OCI-LY7 (cell line): ENCODE measurements at regions not wholly inside any gene's neighbourhood (a gene's known extent, or its start where the extent isn't known, plus 50 kb on each side); places are given as distances from the start of the nearest gene placed in this dataset.
"Not testable (repeated sequence)": the region's sequence is repeated elsewhere in the genome, so short reads cannot be mapped to it uniquely, and the experiment has no call there.

Experiments used
- EZH2phosphoT487 ChIP-seq: fragments of 200-600 bp; sonication (generic); IDR thresholded peaks from 2 replicates; pipeline ENCODE4 v1.6.1; 2018; ENCODE audit warnings: low read depth, borderline replicate concordance, mild to moderate bottlenecking, mixed run types, antibody characterized with exemption, low read length, moderate library complexity, mixed read lengths
- TF ChIP-seq, protein P1 (sequence below): fragments of 200-600 bp; sonication (generic); conservative IDR thresholded peaks from 2 replicates; pipeline ENCODE4 v1.5.1; 2014; ENCODE audit warnings: mild to moderate bottlenecking, antibody characterized with exemption, low read length, moderate library complexity, mixed read lengths

DNA sequence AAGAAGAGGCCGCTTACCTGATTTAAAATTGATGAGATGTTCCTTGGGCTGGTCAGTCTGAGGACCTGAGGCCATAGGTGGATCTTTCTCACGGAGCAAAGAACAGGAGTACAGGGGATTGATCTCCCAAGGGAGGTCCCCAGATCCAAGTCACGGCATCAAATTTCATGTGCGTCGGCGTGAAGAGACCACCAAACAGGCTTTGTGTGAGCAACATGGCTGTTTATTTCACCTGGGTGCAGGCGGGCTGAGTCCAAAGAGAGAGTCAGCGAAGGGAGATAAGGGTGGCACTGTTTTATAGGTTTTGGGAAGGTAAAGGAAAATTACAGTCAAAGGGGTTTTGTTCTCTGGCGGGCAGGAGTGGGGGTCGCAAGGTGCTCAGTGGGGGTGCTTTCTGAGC, 493.8 kb upstream of the MIR17HG start:
- TF ChIP-seq, protein P1, sequence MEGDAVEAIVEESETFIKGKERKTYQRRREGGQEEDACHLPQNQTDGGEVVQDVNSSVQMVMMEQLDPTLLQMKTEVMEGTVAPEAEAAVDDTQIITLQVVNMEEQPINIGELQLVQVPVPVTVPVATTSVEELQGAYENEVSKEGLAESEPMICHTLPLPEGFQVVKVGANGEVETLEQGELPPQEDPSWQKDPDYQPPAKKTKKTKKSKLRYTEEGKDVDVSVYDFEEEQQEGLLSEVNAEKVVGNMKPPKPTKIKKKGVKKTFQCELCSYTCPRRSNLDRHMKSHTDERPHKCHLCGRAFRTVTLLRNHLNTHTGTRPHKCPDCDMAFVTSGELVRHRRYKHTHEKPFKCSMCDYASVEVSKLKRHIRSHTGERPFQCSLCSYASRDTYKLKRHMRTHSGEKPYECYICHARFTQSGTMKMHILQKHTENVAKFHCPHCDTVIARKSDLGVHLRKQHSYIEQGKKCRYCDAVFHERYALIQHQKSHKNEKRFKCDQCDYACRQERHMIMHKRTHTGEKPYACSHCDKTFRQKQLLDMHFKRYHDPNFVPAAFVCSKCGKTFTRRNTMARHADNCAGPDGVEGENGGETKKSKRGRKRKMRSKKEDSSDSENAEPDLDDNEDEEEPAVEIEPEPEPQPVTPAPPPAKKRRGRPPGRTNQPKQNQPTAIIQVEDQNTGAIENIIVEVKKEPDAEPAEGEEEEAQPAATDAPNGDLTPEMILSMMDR: not testable (repeated sequence)
- TF ChIP-seq EZH2phosphoT487: not testable (repeated sequence)
